ENCODE measurements at regions not wholly inside any gene's neighbourhood (a gene's known extent, or its start where the extent isn't known, plus 50 kb on each side); places are given as distances from the start of the nearest gene placed in this dataset.
"Not testable (repeated sequence)": the region's sequence is repeated elsewhere in the genome, so short reads cannot be mapped to it uniquely, and the experiment has no call there.

- peaks cover 5% of the 10 kb centered on the region for H3K9me3 ChIP-seq
- H3K36me3 ChIP-seq (ENCODE audit: low read depth), result no peaks in the 10 kb centered on the region
- TF ChIP-seq, protein P1, sequence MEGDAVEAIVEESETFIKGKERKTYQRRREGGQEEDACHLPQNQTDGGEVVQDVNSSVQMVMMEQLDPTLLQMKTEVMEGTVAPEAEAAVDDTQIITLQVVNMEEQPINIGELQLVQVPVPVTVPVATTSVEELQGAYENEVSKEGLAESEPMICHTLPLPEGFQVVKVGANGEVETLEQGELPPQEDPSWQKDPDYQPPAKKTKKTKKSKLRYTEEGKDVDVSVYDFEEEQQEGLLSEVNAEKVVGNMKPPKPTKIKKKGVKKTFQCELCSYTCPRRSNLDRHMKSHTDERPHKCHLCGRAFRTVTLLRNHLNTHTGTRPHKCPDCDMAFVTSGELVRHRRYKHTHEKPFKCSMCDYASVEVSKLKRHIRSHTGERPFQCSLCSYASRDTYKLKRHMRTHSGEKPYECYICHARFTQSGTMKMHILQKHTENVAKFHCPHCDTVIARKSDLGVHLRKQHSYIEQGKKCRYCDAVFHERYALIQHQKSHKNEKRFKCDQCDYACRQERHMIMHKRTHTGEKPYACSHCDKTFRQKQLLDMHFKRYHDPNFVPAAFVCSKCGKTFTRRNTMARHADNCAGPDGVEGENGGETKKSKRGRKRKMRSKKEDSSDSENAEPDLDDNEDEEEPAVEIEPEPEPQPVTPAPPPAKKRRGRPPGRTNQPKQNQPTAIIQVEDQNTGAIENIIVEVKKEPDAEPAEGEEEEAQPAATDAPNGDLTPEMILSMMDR (IDR thresholded peaks at IDR 0.05), result no peak
- intact Hi-C loops (cut with DNase I, micrococcal nuclease), result no loop called here
- ATAC-seq (no peak), DNase-seq (peak in 1 of 3 donors; percentile 44)
- H3K4me3 ChIP-seq, result no peak overlapping the region
- no peaks in the 10 kb centered on the region for H3K4me1 ChIP-seq (ENCODE audit: low read depth)
Observed at GRCh38 chr5:17966640-17967402, 332.6 kb downstream of the TAF11L14 start.

DNA sequence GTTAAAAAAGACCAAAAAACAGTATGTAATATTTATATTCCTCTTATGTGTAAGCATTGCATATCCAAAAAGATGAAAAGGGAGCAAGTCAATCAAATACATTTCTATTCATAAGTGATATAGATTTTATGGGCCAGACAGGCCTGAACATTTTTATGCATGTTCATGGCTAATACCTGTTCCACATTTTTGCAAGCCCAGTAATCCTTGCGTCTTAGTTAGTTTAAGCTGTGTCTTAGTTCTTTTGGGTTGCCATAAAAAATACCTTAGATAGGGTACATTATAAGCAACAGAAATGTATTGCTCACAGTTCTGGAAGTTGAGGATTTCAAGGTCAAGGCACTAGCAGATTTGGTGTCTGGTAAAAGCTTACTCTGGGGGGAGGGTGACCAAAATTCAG, 342.1 kb downstream of the TAF11L14 start:
- H3K4me1 ChIP-seq (ENCODE audit: low read depth), result no peaks in the 10 kb centered on the region
- H3K36me3 ChIP-seq (ENCODE audit: low read depth), result no peaks in the 10 kb centered on the region
- DNase-seq (no peak), ATAC-seq (no peak)
- H3K9me3 ChIP-seq, result no peaks in the 10 kb centered on the region
- H3K4me3 ChIP-seq, result no peak overlapping the region
- intact Hi-C loops (cut with DNase I, micrococcal nuclease), result no loop called here
- TF ChIP-seq, protein P1 (IDR thresholded peaks at IDR 0.05), result no peak

- Histone ChIP-seq H3K9me3 (no peaks in the 10 kb centered on the region), H3K4me3 (no peak overlapping the region), H3K4me1 (ENCODE audit: low read depth) (no peaks in the 10 kb centered on the region), H3K36me3 (ENCODE audit: low read depth) (no peaks in the 10 kb centered on the region)
- DNase-seq (no peak), ATAC-seq (no peak)
- TF ChIP-seq, protein P1 (IDR thresholded peaks at IDR 0.05), result no peak
- intact Hi-C loops (cut with DNase I, micrococcal nuclease), result no loop called here
Observed at GRCh38 chr5:17978954-17979353, 344.7 kb downstream of the TAF11L14 start.

GRCh38 chr5:17982626-17983025, 348.4 kb downstream of the TAF11L14 start:
- H3K36me3 ChIP-seq (ENCODE audit: low read depth); ATAC-seq; DNase-seq; H3K4me3 ChIP-seq; H3K4me1 ChIP-seq (ENCODE audit: low read depth); intact Hi-C loops (cut with DNase I, micrococcal nuclease); H3K9me3 ChIP-seq: not testable (repeated sequence)

- intact Hi-C loops (cut with DNase I, micrococcal nuclease), result no loop called here
- H3K4me1 ChIP-seq (ENCODE audit: low read depth), result no peaks in the 10 kb centered on the region
- no peak overlapping the region for H3K4me3 ChIP-seq
- no peaks in the 10 kb centered on the region for H3K36me3 ChIP-seq (ENCODE audit: low read depth)
- ATAC-seq, result no peak
- TF ChIP-seq, protein P1 (IDR thresholded peaks at IDR 0.05), result no peak
- no peak for DNase-seq
- no peaks in the 10 kb centered on the region for H3K9me3 ChIP-seq
Observed at GRCh38 chr5:17989036-17989435, 354.8 kb downstream of the TAF11L14 start.

GRCh38 chr5:17989567-17990563, 355.6 kb downstream of the TAF11L14 start:
- H3K36me3 ChIP-seq (ENCODE audit: low read depth), result no peaks in the 10 kb centered on the region
- H3K4me1 ChIP-seq (ENCODE audit: low read depth), result no peaks in the 10 kb centered on the region
- TF ChIP-seq, protein P1 (IDR thresholded peaks at IDR 0.05), result no peak
- ATAC-seq (no peak), DNase-seq (no peak)
- intact Hi-C loops (cut with DNase I, micrococcal nuclease), result no loop called here
- no peaks in the 10 kb centered on the region for H3K9me3 ChIP-seq
- H3K4me3 ChIP-seq, result no peak overlapping the region
